ENCODE measurements at regions not wholly inside any gene's neighbourhood (a gene's known extent, or its start where the extent isn't known, plus 50 kb on each side); places are given as distances from the start of the nearest gene placed in this dataset.
"Not testable (repeated sequence)": the region's sequence is repeated elsewhere in the genome, so short reads cannot be mapped to it uniquely, and the experiment has no call there.

GRCh38 chr13:54387625-54388024 lies 1359.0 kb downstream of the OLFM4 start:
- DNase-seq (ENCODE audit: insufficient read length, low spot score) (no peak), FAIRE-seq (no peak)

GRCh38 chr13:54390841-54391240 lies 1362.2 kb downstream of the OLFM4 start:
- FAIRE-seq (no peak), DNase-seq (ENCODE audit: insufficient read length, low spot score) (no peak)

GRCh38 chr13:54394085-54394700 lies 1365.6 kb downstream of the OLFM4 start:
- no peak for FAIRE-seq
- no peak for DNase-seq (ENCODE audit: insufficient read length, low spot score)

- no peak for FAIRE-seq
- DNase-seq (ENCODE audit: insufficient read length, low spot score): no peak
Measured at GRCh38 chr13:54394908-54395307, 1366.3 kb downstream of the OLFM4 start.

- no peak for DNase-seq (ENCODE audit: insufficient read length, low spot score)
- FAIRE-seq: no peak
Measured at GRCh38 chr13:54402495-54402894, 1373.9 kb downstream of the OLFM4 start.

- FAIRE-seq: no peak
Measured at GRCh38 chr13:54415753-54416366, 1387.2 kb downstream of the OLFM4 start.

GRCh38 chr13:54422946-54423345 lies 1394.3 kb downstream of the OLFM4 start:
- DNase-seq (ENCODE audit: insufficient read length, low spot score); FAIRE-seq: not testable (repeated sequence)

More at GRCh38 chr13:54415753-54416366, 1387.2 kb downstream of the OLFM4 start:
- DNase-seq (ENCODE audit: insufficient read length, low spot score): no peak

- FAIRE-seq (no peak), DNase-seq (ENCODE audit: insufficient read length, low spot score) (no peak)
Measured at GRCh38 chr13:54424344-54424743, 1395.7 kb downstream of the OLFM4 start.

- FAIRE-seq (no peak), DNase-seq (ENCODE audit: insufficient read length, low spot score) (no peak)
Measured at GRCh38 chr13:54433493-54434206, 1405.0 kb downstream of the OLFM4 start.

- not testable (repeated sequence) for FAIRE-seq
Measured at GRCh38 chr13:54440853-54441400, 1412.3 kb downstream of the OLFM4 start.

GRCh38 chr13:54445453-54445852 lies 1416.8 kb downstream of the OLFM4 start:
- no peak for DNase-seq (ENCODE audit: insufficient read length, low spot score)
- no peak for FAIRE-seq

More at GRCh38 chr13:54440853-54441400, 1412.3 kb downstream of the OLFM4 start:
- DNase-seq (ENCODE audit: insufficient read length, low spot score): not testable (repeated sequence)

- DNase-seq (ENCODE audit: insufficient read length, low spot score) (no peak), FAIRE-seq (no peak)
Measured at GRCh38 chr13:54445865-54446264, 1417.3 kb downstream of the OLFM4 start.

GRCh38 chr13:54449922-54450321 lies 1421.3 kb downstream of the OLFM4 start:
- no peak for DNase-seq (ENCODE audit: insufficient read length, low spot score)
- FAIRE-seq: no peak

- no peak for DNase-seq (ENCODE audit: insufficient read length, low spot score)
Measured at GRCh38 chr13:54484166-54484565, 1455.6 kb downstream of the OLFM4 start.

GRCh38 chr13:54486421-54487166 lies 1458.0 kb downstream of the OLFM4 start:
- DNase-seq (ENCODE audit: insufficient read length, low spot score): no peak
- no peak for FAIRE-seq

More at GRCh38 chr13:54484166-54484565, 1455.6 kb downstream of the OLFM4 start:
- FAIRE-seq: no peak

GRCh38 chr13:54489359-54489758 lies 1460.7 kb downstream of the OLFM4 start:
- no peak for FAIRE-seq
- no peak for DNase-seq (ENCODE audit: insufficient read length, low spot score)

GRCh38 chr13:54492995-54493394 lies 1464.4 kb downstream of the OLFM4 start:
- DNase-seq (ENCODE audit: insufficient read length, low spot score) (no peak), FAIRE-seq (no peak)

GRCh38 chr13:54511366-54511765 lies 1482.8 kb downstream of the OLFM4 start:
- DNase-seq (ENCODE audit: insufficient read length, low spot score): no peak
- FAIRE-seq: no peak

GRCh38 chr13:54513254-54513653 lies 1484.6 kb downstream of the OLFM4 start:
- FAIRE-seq: no peak
- DNase-seq (ENCODE audit: insufficient read length, low spot score): no peak

- FAIRE-seq: no peak
- DNase-seq (ENCODE audit: insufficient read length, low spot score): no peak
Measured at GRCh38 chr13:54536112-54536511, 1507.5 kb downstream of the OLFM4 start.

GRCh38 chr13:54563286-54563685 lies 1534.7 kb downstream of the OLFM4 start:
- no peak for DNase-seq (ENCODE audit: insufficient read length, low spot score)
- no peak for FAIRE-seq
